C4-2B (cell line): ENCODE measurements at regions not wholly inside any gene's neighbourhood (a gene's known extent, or its start where the extent isn't known, plus 50 kb on each side); places are given as distances from the start of the nearest gene placed in this dataset.

Experiments used
- ZFX ChIP-seq: fragments of 450-650 bp; IDR thresholded peaks from 2 replicates; pipeline ENCODE4 v1.6.1; 2017
- TF ChIP-seq, protein P1 (sequence below): fragments of 450-650 bp; conservative IDR thresholded peaks from 2 replicates; pipeline ENCODE4 v1.5.1; 2017; ENCODE audit warnings: mild to moderate bottlenecking

DNA sequence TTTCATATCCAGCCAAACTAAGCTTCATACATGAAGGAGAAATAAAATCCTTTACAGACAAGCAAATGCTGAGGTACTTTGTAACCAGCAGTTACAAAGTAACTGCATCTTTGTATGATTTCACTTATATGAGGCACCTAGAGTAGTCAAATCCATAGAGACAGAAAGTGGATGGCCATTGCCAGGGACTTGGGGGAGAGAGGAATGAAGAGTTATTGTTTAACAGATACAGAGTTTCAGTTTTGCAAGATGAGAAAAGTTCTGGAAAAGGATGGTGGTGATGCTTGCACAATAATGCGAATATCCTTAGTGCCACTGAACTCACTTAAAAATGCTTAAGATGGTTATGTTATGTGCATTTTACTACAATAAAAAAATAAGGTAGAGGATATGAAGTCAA is 58.4 kb upstream of the VCX start:
- TF ChIP-seq, protein P1, sequence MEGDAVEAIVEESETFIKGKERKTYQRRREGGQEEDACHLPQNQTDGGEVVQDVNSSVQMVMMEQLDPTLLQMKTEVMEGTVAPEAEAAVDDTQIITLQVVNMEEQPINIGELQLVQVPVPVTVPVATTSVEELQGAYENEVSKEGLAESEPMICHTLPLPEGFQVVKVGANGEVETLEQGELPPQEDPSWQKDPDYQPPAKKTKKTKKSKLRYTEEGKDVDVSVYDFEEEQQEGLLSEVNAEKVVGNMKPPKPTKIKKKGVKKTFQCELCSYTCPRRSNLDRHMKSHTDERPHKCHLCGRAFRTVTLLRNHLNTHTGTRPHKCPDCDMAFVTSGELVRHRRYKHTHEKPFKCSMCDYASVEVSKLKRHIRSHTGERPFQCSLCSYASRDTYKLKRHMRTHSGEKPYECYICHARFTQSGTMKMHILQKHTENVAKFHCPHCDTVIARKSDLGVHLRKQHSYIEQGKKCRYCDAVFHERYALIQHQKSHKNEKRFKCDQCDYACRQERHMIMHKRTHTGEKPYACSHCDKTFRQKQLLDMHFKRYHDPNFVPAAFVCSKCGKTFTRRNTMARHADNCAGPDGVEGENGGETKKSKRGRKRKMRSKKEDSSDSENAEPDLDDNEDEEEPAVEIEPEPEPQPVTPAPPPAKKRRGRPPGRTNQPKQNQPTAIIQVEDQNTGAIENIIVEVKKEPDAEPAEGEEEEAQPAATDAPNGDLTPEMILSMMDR: no peak
- no peak for TF ChIP-seq ZFX
